GM12891 (cell line): ENCODE measurements at regions not wholly inside any gene's neighbourhood (a gene's known extent, or its start where the extent isn't known, plus 50 kb on each side); places are given as distances from the start of the nearest gene placed in this dataset.

Source experiments
- POLR2A ChIP-seq: IDR thresholded peaks from 2 replicates; pipeline ENCODE4 v1.6.1; 2011; ENCODE audit warnings: low read depth, low read length, control low read depth
- POLR2AphosphoS5 ChIP-seq: IDR thresholded peaks from 2 replicates; pipeline ENCODE4 v1.6.1; 2011; ENCODE audit warnings: low read depth, low read length, control low read depth
- POU2F2 ChIP-seq: IDR thresholded peaks from 2 replicates; pipeline ENCODE4 v1.6.1; 2011; ENCODE audit warnings: low read depth, mild to moderate bottlenecking, control low read depth, low read length, moderate library complexity
- SPI1 ChIP-seq: IDR thresholded peaks from 2 replicates; pipeline ENCODE4 v1.6.1; 2011; ENCODE audit warnings: low read depth, low read length, control low read depth
- TAF1 ChIP-seq: IDR thresholded peaks from 2 replicates; pipeline ENCODE4 v1.6.1; 2011; ENCODE audit warnings: low read depth, low read length, control low read depth

DNA sequence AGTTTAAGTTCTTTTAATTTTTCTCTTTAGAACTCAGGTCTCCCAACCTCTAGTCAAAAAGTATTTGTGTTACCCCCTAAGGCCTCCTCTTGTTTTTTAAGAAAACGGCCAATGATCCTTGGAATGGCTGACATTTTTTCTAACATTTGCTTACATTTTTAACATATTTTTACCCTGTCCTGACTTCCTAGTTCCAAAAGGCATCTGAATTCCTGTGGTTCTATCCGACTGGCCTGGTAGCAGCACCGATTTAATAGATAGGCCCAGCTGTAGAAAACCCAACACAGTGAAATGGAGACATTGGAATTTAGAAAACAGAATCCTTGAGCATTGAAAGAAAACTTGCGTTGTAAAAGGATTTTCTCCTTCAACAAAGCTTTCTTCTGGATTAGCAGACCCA is 134.7 kb upstream of the GSC start:
- no peak for TF ChIP-seq POLR2A
- TF ChIP-seq TAF1: no peak
- no peak for TF ChIP-seq POLR2AphosphoS5
- no peak for TF ChIP-seq POU2F2
- no peak for TF ChIP-seq SPI1
